NB4 (cell line): ENCODE measurements at regions not wholly inside any gene's neighbourhood (a gene's known extent, or its start where the extent isn't known, plus 50 kb on each side); places are given as distances from the start of the nearest gene placed in this dataset.

Experiments used
- POLR2A ChIP-seq: IDR thresholded peaks from 2 replicates; pipeline ENCODE4 v1.6.1; 2011; ENCODE audit warnings: mild to moderate bottlenecking; ENCODE audit not compliant: insufficient read length; ENCODE audit errors: extremely low read depth
- TF ChIP-seq, protein P1 (sequence below): IDR thresholded peaks from one replicate; pipeline ENCODE4 v1.5.1; 2012; ENCODE audit warnings: low read depth, low read length
- TF ChIP-seq, protein P2 (sequence below): IDR thresholded peaks from 2 replicates; pipeline ENCODE4 v1.6.1; 2011; ENCODE audit warnings: low read depth, low read length

DNA sequence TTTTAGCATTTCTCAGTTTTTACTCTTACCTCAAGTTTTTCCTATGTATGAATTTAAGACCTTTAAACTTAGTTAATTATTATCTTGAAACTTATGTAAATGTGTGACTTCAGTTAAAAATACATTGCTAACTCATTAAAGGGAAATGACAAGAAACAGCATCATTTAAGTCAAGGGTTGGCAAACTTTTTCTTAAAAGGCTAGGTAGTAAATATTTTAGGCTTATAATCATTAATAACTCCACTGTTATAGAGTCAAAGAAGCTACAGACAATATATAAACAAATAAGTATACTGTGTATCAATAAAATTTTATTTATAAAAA is 259.7 kb upstream of the RBMS1 start:
- TF ChIP-seq, protein P1, sequence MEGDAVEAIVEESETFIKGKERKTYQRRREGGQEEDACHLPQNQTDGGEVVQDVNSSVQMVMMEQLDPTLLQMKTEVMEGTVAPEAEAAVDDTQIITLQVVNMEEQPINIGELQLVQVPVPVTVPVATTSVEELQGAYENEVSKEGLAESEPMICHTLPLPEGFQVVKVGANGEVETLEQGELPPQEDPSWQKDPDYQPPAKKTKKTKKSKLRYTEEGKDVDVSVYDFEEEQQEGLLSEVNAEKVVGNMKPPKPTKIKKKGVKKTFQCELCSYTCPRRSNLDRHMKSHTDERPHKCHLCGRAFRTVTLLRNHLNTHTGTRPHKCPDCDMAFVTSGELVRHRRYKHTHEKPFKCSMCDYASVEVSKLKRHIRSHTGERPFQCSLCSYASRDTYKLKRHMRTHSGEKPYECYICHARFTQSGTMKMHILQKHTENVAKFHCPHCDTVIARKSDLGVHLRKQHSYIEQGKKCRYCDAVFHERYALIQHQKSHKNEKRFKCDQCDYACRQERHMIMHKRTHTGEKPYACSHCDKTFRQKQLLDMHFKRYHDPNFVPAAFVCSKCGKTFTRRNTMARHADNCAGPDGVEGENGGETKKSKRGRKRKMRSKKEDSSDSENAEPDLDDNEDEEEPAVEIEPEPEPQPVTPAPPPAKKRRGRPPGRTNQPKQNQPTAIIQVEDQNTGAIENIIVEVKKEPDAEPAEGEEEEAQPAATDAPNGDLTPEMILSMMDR = no peak
- TF ChIP-seq, protein P2, sequence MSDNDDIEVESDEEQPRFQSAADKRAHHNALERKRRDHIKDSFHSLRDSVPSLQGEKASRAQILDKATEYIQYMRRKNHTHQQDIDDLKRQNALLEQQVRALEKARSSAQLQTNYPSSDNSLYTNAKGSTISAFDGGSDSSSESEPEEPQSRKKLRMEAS = no peak
- TF ChIP-seq POLR2A = no peak
